Daoy (cell line): ENCODE measurements at regions not wholly inside any gene's neighbourhood (a gene's known extent, or its start where the extent isn't known, plus 50 kb on each side); places are given as distances from the start of the nearest gene placed in this dataset.

Experiments used
- DNase-seq: peaks from one replicate; pipeline ENCODE4 v3.0.0-alpha.2; 2015; ENCODE audit warnings: low read depth

DNA sequence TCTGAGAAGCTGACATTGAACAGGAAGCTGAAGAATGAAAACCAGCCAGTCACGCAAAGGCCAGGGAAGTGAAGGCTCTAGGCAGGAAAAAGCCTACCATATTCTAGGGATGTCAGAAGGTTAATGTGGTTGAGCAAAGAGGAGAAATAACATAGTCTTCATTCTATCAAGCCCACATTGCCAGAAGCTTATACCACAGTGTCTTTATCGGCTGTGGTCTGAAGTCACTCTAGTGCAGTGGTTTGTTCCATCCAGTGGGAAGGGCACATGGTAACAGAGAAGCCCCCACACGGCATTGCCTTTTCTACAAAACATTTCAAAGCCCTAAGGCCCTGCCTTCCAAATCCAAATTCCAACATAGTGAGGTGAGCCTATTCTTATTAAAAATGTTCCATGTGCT, 311.3 kb downstream of the TNS1 start:
- DNase-seq, result no peak

- no peak for DNase-seq
Observed at GRCh38 chr2:217689053-217689452, 313.7 kb downstream of the TNS1 start.

DNA sequence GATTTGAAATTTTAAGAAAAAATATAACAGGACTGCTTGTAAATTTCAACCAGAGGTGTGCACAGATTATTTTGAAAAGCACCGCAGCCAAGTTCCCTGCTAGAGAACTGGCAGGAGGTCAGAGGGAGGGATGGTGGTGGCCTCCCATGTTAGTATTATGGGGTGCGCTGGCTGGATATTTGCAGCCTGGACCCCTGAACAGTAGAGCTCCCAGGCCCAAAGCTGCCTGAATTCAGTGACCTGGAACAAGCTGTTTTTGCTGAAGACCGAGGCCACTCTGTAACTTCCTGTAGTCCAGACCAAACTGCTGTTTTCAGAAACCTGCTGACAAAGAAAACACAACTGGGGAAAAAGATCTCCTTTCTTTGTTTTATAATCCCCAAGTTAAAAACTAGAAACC, 314.3 kb downstream of the TNS1 start:
- no peak for DNase-seq

- DNase-seq, result no peak
Observed at GRCh38 chr2:217687771-217688170, 315.0 kb downstream of the TNS1 start.

- peak; percentile 52 for DNase-seq
Observed at GRCh38 chr2:217685255-217685605, 317.6 kb downstream of the TNS1 start.

GRCh38 chr2:217684431-217685254, 318.2 kb downstream of the TNS1 start:
- DNase-seq, result no peak

DNA sequence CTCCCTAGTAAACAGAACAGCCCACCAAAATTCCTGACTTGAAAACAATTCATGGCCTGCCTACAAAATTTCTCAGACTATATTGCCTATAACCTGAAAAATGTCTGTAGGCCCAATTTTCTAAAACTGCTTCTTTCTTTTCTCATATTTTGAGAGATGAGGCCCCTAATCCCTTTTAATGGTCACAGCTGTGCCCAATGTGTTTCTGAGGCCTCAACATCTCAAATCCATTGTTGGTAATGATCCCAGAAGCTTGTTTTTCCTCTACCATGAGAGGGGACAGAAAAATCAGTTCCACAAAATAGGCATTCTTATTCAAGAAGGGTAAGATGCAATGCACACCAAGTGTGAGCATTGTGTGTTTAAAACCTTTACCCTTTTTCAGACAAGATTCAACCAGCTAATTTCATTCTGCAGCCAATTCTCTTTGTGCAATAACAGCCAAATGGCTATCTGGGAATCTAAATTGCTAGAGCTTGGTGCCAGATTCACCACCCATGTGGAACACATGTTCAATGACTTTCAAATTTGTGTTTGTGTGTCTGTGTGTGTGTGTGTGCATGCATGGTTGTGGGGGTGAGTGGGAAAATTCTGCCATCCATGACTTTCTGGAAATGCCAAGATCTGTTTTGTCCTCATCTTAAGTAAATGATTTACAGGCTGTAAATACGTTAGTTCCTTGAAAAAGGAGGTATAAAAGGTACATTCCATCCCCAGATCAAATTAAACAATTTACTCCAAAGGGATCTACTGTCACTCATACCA, 319.5 kb downstream of the TNS1 start:
- no peak for DNase-seq

DNA sequence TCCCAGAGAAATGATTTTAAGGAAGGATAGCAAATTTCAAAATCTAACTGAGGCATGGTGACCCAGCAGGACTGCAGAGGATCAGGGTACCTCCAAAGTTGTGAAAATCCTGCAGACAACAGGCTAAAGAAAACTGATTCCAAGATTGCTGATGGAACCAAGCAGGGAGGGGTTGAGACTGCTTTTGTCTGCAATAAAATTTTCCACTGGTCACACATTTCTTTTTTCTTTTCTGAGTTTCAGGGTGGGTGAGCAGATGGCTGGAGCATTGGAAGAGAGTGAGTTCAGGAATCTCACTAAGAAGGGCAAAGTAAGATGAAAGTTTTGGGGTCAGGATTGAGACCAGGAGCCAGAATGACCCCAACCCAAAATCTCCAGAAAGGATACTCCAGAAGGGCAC, 321.0 kb downstream of the TNS1 start:
- no peak for DNase-seq

DNA sequence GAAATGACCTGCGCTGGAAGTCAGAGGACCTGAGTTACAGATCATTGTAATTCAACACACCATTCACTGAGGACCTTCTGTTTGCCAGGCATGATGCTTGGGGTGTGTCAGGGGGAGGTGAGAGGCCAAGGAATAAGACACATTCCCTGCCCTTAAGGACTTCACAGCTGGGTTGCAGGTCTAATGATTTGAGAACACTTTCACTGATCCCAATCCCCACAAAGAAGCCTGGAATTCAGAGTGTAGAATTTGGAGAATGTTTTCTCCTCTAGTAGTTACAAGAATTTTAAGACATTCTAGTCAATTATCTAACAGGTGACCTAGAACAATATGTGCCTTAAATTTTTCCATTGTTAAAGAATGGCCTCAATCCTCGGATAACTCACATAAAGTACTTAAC, 322.4 kb downstream of the TNS1 start:
- DNase-seq, result no peak

DNA sequence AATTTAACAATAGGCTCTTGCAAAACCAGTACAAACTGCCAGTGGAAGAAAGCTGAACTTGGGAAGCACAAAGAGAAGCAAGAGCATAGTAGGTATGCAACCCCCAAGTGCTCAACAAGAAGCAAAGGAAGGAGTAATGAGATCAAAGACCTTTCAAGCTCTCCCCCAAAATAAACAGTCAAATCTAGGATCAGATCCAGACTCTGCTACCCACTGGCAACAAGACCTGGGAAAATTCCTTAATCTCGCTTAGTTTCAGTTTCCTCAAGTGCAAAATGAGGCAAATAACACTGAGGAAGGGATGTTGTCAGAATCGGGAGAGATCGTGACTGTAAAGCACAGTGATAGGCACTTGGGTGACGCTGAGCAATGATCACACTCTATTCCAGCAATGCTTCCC, 329.2 kb downstream of the TNS1 start:
- DNase-seq, result no peak

DNA sequence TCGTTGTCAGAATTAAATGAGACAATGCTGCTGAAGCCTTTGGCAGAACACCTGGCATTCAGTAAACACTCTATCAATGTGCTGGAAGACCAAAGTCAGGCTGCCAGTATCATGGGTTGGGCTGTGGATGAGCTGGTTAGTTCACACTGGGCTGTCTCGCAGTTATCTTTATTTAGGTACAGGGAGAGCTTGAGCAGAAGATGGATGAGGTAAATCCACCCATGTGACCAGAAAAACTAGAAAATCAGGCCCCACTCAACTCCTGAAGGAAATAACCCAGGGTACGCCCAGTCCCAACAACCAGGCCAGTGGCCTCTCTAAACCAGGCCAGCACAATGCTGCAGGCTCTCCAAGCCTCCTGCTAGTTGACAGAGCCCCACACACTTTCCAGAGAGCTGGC, 330.3 kb downstream of the TNS1 start:
- DNase-seq, result no peak

DNA sequence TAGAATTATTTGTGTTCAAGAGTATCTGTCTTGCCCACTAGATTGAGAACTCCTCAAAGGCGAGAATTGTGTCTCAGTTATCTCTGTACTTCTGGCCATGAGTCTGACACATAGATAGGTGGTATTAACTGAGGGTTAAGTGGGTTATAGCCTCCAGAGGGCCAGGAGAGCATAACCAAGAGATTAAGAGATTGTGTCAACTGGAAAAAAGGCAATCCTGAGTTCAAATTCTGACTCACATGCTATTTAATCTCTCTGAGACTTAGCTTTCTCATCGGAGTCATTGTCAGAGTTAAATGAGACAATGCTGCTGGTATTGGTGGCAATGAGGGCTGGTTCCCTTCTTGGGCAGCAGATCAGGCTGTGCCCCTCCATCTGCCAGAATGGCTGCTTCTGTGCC, 330.9 kb downstream of the TNS1 start:
- no peak for DNase-seq

GRCh38 chr2:217671075-217671474, 331.7 kb downstream of the TNS1 start:
- no peak for DNase-seq

- DNase-seq, result no peak
Observed at GRCh38 chr2:217669831-217670230, 333.0 kb downstream of the TNS1 start.

DNA sequence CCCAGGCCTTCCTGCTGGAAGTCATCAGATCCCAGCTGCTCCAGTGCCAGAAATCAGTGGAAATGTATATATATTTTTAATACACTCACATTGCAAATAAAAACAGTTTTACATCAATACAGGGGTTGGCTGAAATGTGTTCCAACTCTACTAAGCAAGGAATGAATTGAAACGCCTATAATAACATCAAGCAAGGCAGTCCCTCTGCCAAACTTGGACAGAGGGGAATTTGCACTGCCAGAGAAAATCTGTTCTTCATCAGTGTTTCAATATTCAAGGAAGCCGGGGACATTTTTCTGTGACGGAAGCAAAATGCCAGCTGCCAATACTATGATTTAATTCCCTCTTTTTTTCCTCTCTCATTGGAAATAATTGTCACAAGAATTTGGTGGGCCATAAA, 335.3 kb downstream of the TNS1 start:
- no peak for DNase-seq

GRCh38 chr2:217667035-217667434, 335.8 kb downstream of the TNS1 start:
- DNase-seq, result no peak

- no peak for DNase-seq
Observed at GRCh38 chr2:217666338-217666737, 336.5 kb downstream of the TNS1 start.

- DNase-seq, result no peak
Observed at GRCh38 chr2:217664761-217665160, 338.0 kb downstream of the TNS1 start.

GRCh38 chr2:217662984-217663602, 339.7 kb downstream of the TNS1 start:
- DNase-seq, result no peak

- no peak for DNase-seq
Observed at GRCh38 chr2:217661378-217661777, 341.4 kb downstream of the TNS1 start.

DNA sequence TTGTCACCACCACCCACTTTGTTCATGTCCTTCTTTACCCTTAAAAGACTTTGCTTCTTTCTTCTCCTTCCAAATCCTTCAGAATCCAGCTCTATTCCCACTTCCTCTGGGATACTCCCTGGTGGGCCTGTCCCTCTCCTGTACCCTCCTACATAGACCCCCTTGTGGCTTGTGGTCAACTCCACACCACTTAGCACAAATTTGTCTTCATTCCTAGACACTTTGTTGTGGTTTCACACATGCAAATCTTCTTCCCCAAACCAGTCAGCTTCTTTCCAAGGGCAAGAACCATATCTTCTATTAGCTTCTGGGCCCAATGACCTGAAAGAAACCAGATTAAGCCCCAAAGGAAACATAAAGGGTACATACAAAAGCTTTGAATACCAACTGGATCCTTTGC, 342.4 kb downstream of the TNS1 start:
- DNase-seq, result no peak

GRCh38 chr2:217658806-217659205, 344.0 kb downstream of the TNS1 start:
- DNase-seq, result no peak

DNA sequence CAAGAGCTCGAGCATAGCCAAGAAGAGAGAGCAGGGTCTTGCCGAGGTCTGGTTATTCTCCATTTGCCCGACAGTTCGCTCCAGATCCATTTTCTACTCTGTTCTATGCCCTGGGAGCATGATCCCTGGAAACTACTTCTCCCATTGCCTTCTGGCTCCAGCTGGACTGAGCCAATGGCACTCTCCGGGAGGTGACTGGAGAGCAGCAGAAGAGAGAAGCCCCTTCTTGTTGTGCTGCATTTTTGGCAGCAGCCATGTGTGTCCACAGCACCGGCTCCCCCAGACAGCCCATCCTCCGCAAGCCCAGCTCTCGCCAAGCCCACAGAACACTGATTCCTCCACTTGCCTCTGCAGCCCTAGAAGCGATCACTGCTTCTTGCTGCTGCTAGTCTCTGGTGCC, 345.5 kb downstream of the TNS1 start:
- DNase-seq, result no peak
